CD4-positive, alpha-beta T cell treated with Interleukin-4 for 4 hours (primary cell): ENCODE measurements at regions not wholly inside any gene's neighbourhood (a gene's known extent, or its start where the extent isn't known, plus 50 kb on each side); places are given as distances from the start of the nearest gene placed in this dataset.
"Not testable (repeated sequence)": the region's sequence is repeated elsewhere in the genome, so short reads cannot be mapped to it uniquely, and the experiment has no call there.

ENCODE experiments used
- DNase-seq: peaks from one replicate; pipeline ENCODE4 v3.0.0-alpha.2; 2020

- no peak for DNase-seq
These were observed 98.1 kb downstream of the NEDD1 start for GRCh38 chr12:97005174-97005573.

DNA sequence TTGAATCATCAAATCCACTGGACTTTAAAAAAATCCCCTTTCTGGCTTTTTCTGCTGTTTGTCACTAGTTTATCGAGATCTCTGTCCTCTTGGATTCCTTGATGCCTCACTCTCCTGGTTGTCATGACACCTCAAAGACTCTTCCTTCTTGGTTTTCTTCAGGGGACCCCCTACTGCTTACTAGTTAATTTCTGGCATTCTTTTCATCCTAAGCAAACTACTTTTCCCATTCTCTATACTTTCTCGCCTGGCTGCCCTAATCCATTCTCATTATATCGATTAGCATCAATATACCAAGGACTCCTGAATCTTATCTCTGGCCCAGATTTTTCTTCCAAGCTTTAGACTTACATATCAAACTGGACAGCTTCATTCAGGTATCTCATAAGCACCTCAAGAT, 98.6 kb downstream of the NEDD1 start:
- DNase-seq = no peak

GRCh38 chr12:97006585-97006984, 99.5 kb downstream of the NEDD1 start:
- DNase-seq = no peak

DNA sequence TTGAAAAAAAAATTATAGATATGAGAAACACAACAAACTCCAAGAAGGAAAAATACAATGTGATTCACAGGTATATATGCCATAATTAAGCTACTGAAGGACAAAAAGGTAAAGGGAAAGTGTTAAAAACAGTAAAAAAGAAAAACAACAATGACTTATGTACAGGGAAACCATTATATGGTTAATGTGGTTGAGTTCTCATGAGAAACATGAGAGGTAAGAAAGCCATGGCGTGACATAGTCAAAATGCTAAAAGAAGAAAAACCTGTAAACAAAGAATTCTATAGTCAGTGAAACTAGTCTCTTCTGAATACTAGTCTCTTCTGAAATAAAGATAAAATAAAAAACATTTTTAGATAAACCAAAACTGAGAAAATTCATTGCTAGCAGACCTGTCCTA, 109.1 kb downstream of the NEDD1 start:
- DNase-seq = no peak

- no peak for DNase-seq
These were observed 110.2 kb downstream of the NEDD1 start for GRCh38 chr12:97017213-97017612.

DNA sequence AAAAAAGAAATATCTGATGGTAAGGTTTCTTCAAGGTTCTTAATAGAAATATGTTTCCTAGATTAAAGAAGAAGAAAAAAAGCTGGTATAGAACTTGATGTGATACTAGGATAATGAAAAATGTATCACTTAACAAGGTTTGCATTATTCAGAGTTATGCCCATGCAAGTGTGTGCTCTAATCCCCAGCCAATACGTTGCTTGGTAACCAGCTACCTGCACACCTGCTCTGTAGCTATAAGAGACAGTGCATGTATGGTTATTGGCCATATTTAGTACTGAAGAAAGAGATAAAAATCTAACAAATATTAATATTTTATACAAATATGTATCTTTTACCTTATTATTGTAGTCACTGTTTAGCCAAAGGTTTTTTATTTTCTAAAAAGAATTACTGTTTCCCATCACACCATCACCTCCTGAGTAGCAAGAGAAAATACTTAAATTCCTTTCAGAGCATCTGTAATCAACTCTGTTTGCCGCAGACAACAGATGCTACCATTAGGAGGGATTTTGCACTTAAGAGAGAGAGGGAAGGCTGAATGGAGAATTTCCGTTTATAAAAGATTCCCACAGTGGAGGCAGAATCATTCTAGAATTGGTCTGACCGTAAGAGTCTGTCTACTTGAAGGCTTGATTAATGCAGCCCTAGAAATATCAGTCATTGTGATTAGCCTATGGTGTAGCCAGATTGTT, 115.6 kb downstream of the NEDD1 start:
- DNase-seq = no peak

GRCh38 chr12:97024393-97024792, 117.3 kb downstream of the NEDD1 start:
- DNase-seq = no peak

- no peak for DNase-seq
These were observed 119.8 kb downstream of the NEDD1 start for GRCh38 chr12:97026901-97027300.

DNA sequence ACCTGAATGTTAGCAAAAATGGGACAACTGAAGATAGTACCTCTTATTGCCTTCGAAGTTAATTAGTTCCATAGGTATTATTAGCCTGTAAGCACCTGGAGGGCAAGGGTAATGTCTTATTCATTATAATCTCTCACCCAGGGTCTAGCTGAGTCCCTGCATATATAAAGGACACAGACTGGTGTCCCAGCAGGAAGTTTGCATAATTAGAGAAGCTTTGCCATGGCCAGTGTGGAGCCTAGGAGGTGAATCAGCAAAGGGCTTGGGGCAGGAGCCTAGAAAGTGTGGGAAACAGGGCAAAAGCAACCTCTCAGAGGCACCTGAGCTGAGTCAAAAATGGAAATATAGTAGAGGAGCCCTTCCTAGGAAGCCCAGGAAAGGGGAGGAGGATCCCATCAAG, 120.4 kb downstream of the NEDD1 start:
- no peak for DNase-seq

- DNase-seq = no peak
These were observed 131.1 kb downstream of the NEDD1 start for GRCh38 chr12:97038131-97038530.

- DNase-seq = no peak
These were observed 131.8 kb downstream of the NEDD1 start for GRCh38 chr12:97038834-97039233.

DNA sequence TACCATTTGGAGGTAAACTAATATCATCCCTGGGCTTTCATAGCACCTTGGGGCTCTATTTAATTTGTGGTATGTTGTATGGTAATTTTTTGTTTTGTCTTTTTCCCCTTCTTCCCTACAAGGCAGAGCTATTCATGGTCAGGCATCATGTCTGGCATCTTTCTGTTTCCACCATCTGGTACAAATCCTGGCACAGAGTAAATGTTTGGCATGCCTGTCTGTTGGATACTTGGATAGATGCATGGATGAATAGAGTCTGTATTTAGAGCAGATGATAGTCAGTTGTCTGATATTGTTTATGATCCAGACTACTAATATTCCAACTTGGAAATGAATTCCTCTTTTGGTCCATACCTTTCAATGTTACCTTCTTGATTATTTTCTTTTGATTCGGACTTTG, 139.8 kb downstream of the NEDD1 start:
- DNase-seq = no peak

GRCh38 chr12:97047361-97047760, 140.3 kb downstream of the NEDD1 start:
- no peak for DNase-seq

DNA sequence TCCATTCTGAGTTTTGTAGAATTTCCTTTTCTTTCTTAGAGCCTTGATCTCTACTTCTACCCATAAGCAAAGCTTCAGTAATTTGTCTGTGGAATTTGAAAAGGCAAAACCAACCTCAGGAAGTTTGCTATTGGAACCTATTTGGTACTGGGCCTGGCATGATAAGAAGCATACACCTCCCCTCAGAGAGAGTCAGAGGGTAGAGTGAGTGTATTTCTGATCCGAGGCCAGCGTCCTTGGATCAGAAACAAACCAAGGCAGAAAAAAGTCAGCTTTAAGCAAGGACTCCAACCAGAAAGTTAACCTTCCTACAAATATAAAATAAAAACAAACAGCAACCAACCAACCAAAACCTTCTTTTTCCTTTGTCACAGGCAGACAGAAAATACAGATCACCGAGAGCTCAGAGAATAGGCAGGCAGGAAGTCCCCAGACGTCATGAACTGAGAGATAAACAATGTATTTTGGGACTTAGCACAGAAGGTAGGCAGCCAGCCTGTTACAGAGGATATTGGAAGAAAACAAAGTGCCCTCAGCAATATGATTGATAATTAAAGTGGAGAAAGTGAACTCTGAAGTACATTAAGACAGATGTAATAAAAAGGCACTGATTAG, 141.5 kb downstream of the NEDD1 start:
- no peak for DNase-seq

DNA sequence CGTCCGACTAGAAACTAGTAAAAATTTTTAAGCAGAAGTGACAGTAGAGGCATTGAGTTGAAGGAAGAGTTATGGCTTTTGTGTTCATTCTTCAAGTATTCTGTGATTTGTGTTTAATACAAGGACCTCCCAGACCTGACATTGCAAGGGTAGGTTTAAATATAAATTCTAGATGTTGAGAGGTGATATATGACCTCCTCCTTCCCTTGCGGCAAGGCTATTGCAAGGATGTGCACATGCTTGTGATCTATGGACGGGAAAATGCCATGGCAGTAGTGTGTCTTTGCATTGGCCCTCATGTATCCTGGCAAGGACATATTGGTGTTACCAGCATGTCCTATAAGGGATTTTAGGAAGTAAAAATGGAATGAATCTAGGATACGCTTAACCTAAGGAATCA, 143.5 kb downstream of the NEDD1 start:
- no peak for DNase-seq

DNA sequence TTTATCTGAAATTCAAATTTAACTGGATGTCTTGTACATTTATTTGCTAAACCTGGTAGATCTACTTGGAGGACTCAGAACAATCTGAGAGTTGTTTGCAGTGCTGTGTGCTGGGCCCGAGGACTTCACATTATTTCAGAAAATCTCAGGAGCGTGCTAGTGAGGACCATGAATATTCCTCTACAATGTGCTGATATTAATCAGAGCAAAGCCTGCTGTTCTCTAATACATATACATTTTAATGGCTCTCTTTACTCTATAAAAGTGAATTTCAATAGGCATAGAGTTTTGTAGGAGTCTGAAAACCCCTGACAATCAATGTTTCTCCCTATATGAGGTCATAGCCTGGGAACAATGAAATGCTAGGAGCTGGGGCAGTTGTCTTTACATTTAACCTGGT, 144.3 kb downstream of the NEDD1 start:
- DNase-seq = no peak

- DNase-seq = no peak
These were observed 154.1 kb downstream of the NEDD1 start for GRCh38 chr12:97061171-97061570.

GRCh38 chr12:97063292-97063935, 156.4 kb downstream of the NEDD1 start:
- DNase-seq = no peak

DNA sequence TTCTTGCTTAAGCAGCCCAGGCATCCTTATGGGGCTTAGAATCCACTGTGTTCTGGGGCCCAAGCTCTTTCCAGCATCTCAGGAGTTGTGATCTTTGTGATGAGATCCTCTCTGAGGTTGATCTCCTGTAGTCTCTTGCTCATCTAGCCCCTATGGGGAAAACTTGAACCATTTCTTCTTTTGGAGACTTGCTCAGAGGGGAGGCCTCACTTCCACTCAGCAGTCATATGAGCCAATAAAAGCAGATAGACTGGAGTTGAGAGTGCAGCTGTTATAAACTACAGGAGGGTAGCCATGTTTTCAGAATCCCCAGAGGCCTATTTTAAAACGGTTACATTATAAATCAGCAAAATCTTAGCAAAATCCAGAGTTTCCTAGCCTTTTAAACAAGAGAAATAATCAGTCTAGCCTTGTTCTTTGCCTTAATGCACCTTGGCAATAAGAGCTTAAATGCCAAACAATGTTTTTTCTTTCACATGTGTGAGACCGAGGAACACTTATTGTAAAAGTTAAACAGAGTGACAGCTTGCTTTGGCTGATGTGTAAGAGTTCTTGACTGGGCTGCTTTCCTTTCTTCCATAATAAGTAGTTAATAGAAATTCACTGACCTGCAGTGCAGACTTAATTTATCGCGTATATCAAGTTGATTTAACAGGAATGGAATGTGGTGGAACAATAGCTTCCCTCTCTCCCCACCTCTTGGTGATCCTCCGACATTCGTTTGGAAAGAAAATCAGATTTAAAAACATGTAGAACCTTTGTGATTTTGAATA, 168.3 kb downstream of the NEDD1 start:
- no peak for DNase-seq

DNA sequence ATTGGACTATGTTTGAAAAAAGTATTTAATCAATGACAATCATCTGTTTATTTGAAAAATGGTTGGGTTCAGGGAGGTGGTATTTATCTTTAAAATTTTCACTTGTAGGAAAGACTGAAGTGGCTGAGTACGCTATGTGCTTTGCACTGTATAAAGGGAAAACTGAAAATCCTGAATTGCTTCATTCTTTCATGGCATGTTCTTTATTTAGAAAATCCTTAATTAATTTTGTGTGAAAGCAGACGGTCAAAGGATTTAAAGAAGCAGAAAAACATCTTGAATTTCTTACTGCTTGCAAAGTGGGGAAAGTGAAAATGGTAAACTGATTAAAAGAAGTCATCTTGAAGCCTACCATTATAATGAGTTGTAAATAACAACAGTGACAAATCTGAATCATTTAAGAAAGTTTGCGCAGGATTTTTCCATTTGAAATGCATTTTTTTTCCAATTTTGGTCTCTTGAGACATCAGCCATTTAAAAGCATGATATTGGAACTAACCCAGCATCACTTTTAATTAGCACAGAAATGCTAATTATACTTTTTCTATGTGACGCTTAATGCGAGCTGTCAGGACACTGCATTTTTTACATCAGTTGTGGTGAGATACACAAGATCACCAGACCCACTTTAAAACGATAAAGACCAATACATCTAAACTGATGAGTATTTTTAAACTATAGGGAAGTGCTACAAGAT, 169.0 kb downstream of the NEDD1 start:
- DNase-seq = no peak

DNA sequence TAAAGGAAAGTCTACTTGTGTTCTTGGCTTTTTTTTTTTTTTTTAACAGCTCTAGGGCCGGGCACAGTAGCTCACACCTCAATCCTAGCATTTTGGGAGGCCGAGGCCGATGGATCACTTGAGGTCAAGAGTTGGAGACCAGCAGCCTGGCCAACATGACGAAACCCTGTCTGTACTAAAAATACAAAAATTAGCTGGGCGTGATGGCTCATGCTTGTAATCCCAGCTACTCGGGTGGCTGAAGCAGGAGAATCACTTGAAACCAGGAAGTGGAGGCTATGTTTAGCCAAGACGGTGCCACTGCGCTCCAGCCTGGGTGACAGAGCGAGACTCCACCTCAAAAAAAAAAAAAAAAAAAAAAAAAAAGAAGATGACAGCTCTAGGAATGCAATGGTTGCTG, 169.9 kb downstream of the NEDD1 start:
- not testable (repeated sequence) for DNase-seq

DNA sequence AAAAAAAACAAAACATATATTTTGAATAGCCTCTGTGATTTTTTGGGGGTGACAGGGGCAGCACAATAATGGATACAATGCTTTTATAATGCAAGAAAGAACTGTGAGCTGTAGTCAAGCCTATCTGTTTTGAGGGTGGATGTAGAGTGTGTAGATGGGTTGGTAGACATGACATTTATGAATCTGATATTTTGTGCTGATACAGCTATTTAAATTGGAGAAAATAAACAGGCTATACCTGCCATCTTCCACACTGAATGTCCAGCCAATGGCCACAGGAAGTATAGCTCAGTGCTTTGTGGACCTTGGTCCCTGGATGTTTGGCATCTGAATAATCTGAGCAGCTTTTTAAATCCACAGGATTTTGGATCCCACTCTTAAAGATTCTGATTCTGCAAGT, 175.0 kb downstream of the NEDD1 start:
- no peak for DNase-seq

GRCh38 chr12:97093187-97093683, 186.2 kb downstream of the NEDD1 start:
- no peak for DNase-seq
